CD14-positive monocyte (primary cell): ENCODE measurements at regions not wholly inside any gene's neighbourhood (a gene's known extent, or its start where the extent isn't known, plus 50 kb on each side); places are given as distances from the start of the nearest gene placed in this dataset.

ENCODE experiments used
- DNase-seq, 3 donors: peaks; one replicate each; pipeline ENCODE4 v3.0.0-alpha.2; 2011 to 2022
- H2AFZ ChIP-seq: 2 replicates; pipeline ENCODE4 v1.6.0; 2012; ENCODE audit warnings: mild to moderate bottlenecking, low read depth, low read length, inconsistent platforms; ENCODE audit not compliant: insufficient read depth, poor library complexity, severe bottlenecking
- H3K27ac ChIP-seq, 2 donors: 1 replicate in 1 of 2; 2 replicates in 1 of 2; pipeline ENCODE4 v1.5.1; 2012 to 2013; ENCODE audit warnings: low read length in 2 of 2, control low read depth in 1 of 2, inconsistent platforms in 1 of 2, low read depth in 1 of 2, mild to moderate bottlenecking in 1 of 2
- H3K27me3 ChIP-seq, 2 donors: one replicate each; pipeline versions ENCODE4 v1.6.0 to v1.6.1; 2011 to 2013; ENCODE audit warnings: low read length in 2 of 2; ENCODE audit not compliant: control insufficient read depth in 2 of 2, insufficient read depth in 2 of 2
- H3K36me3 ChIP-seq, 2 donors: replicated peaks in 1 of 2; 1 replicate in 1 of 2; 2 replicates in 1 of 2; pipeline versions ENCODE4 v1.5.1 to v1.6.1; 2012 to 2013; ENCODE audit warnings: low read length in 2 of 2, control low read depth in 1 of 2, inconsistent platforms in 1 of 2, mild to moderate bottlenecking in 1 of 2; ENCODE audit not compliant: insufficient read depth in 2 of 2, control insufficient read depth in 1 of 2
- H3K4me1 ChIP-seq, 2 donors: 1 replicate in 1 of 2; 2 replicates in 1 of 2; pipeline versions ENCODE4 v1.5.1 to v1.6.1; 2012 to 2013; ENCODE audit warnings: low read length in 2 of 2, control low read depth in 1 of 2, inconsistent platforms in 1 of 2, mild to moderate bottlenecking in 1 of 2, moderate library complexity in 1 of 2; ENCODE audit not compliant: insufficient read depth in 2 of 2, control insufficient read depth in 1 of 2
- H3K4me2 ChIP-seq: replicated peaks from 2 replicates; pipeline ENCODE3; 2012; ENCODE audit warnings: low read length, moderate library complexity, mild to moderate bottlenecking; ENCODE audit not compliant: poor library complexity, severe bottlenecking; ENCODE audit errors: extremely low read depth
- H3K4me3 ChIP-seq, 3 experiments: fragments of 200-600 bp in 1 of 3; sonication (generic) in 1 of 3; replicated peaks in 1 of 3; 1 replicate in 2 of 3; 2 replicates in 1 of 3; pipeline ENCODE4 v1.5.1; 2011 to 2013; ENCODE audit warnings: low read length in 3 of 3, mild to moderate bottlenecking in 3 of 3, control low read depth in 2 of 3, low read depth in 2 of 3, inconsistent platforms in 1 of 3, moderate library complexity in 1 of 3
- H3K79me2 ChIP-seq: 2 replicates; pipeline ENCODE4 v1.6.0; 2012; ENCODE audit warnings: mild to moderate bottlenecking, control low read depth, inconsistent platforms, low read length, moderate library complexity; ENCODE audit not compliant: insufficient read depth
- H3K9ac ChIP-seq: 2 replicates; pipeline ENCODE4 v1.6.0; 2017; ENCODE audit warnings: low read length, mild to moderate bottlenecking; ENCODE audit not compliant: insufficient read depth, poor library complexity, severe bottlenecking
- H3K9me3 ChIP-seq, 2 donors: replicated peaks in 1 of 2; 1 replicate in 1 of 2; 2 replicates in 1 of 2; pipeline versions ENCODE4 v1.5.1 to v1.6.1; 2012 to 2013; ENCODE audit warnings: low read length in 2 of 2, control low read depth in 1 of 2; ENCODE audit not compliant: control insufficient read depth in 1 of 2, insufficient read depth in 1 of 2
- H4K20me1 ChIP-seq: 2 replicates; pipeline ENCODE4 v1.6.0; 2012; ENCODE audit warnings: mild to moderate bottlenecking, low read length, control low read depth, moderate library complexity; ENCODE audit not compliant: insufficient read depth
- H3K27ac Mint-ChIP-seq, 7 donors: one replicate each; pipeline ENCODE4 v1.8.0; 2020; ENCODE audit warnings: mild to moderate bottlenecking in 7 of 7, mixed read lengths in 7 of 7, moderate library complexity in 6 of 7, inconsistent platforms in 2 of 7
- H3K27me3 Mint-ChIP-seq, 3 donors: one replicate each; pipeline ENCODE4 v1.8.0; 2021 to 2022; ENCODE audit warnings: low read depth in 3 of 3, mild to moderate bottlenecking in 3 of 3, mixed read lengths in 3 of 3, moderate library complexity in 3 of 3, inconsistent platforms in 1 of 3
- H3K36me3 Mint-ChIP-seq, 2 donors: one replicate each; pipeline ENCODE4 v1.8.0; 2020; ENCODE audit warnings: mixed read lengths in 2 of 2, inconsistent platforms in 1 of 2, mild to moderate bottlenecking in 1 of 2
- H3K4me1 Mint-ChIP-seq: one replicate; pipeline ENCODE4 v1.8.0; 2020; ENCODE audit warnings: mild to moderate bottlenecking, mixed read lengths
- H3K4me3 Mint-ChIP-seq, 2 donors: one replicate each; pipeline ENCODE4 v1.8.0; 2020; ENCODE audit warnings: mild to moderate bottlenecking in 2 of 2, mixed read lengths in 2 of 2, moderate library complexity in 1 of 2
- H3K9me3 Mint-ChIP-seq, 7 donors: one replicate each; pipeline ENCODE4 v1.8.0; 2020 to 2022; ENCODE audit warnings: mixed read lengths in 7 of 7, mild to moderate bottlenecking in 6 of 7, moderate library complexity in 6 of 7, inconsistent platforms in 2 of 7
- WGBS: methylation state at CpG from one replicate; pipeline ENCODE4 v1.1.5; 2013; ENCODE audit warnings: missing lambda C conversion rate; ENCODE audit not compliant: insufficient coverage; 5-methylcytosine and 5-hydroxymethylcytosine counted together
- intact Hi-C, 2 donors: fragments of 100-400 bp; cut with micrococcal nuclease; formaldehyde crosslinking; loops; one replicate each; pipeline versions ENCODE4 v1.15.0 to v1.15.1; 2023
- TF ChIP-seq, protein P1 (sequence below): fragments of 200-600 bp; IDR thresholded peaks from one replicate; pipeline ENCODE4 v1.8.0; 2022; ENCODE audit warnings: antibody characterized with exemption, mild to moderate bottlenecking

- Histone ChIP-seq H3K36me3 (no peaks in the 10 kb centered on the region), H3K4me3 (no peak overlapping the region), H3K4me2 (no peak overlapping the region), H3K27ac (no peak overlapping the region), H3K4me1 (no peaks in the 10 kb centered on the region), H4K20me1 (no peaks in the 10 kb centered on the region), H3K27me3 (no peaks in the 10 kb centered on the region), H3K9me3 (peaks cover 0 to 17% of the 10 kb centered on the region in 2 donors), H3K79me2 (no peaks in the 10 kb centered on the region), H3K9ac (no peak overlapping the region), H2AFZ (no peak overlapping the region)
- intact Hi-C loops = no loop called here
- peaks cover 5 to 12% (median 8%) of the 10 kb centered on the region in 3 donors for H3K27me3 Mint-ChIP-seq
- TF ChIP-seq, protein P1, sequence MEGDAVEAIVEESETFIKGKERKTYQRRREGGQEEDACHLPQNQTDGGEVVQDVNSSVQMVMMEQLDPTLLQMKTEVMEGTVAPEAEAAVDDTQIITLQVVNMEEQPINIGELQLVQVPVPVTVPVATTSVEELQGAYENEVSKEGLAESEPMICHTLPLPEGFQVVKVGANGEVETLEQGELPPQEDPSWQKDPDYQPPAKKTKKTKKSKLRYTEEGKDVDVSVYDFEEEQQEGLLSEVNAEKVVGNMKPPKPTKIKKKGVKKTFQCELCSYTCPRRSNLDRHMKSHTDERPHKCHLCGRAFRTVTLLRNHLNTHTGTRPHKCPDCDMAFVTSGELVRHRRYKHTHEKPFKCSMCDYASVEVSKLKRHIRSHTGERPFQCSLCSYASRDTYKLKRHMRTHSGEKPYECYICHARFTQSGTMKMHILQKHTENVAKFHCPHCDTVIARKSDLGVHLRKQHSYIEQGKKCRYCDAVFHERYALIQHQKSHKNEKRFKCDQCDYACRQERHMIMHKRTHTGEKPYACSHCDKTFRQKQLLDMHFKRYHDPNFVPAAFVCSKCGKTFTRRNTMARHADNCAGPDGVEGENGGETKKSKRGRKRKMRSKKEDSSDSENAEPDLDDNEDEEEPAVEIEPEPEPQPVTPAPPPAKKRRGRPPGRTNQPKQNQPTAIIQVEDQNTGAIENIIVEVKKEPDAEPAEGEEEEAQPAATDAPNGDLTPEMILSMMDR = no peak
- H3K27ac Mint-ChIP-seq = no peak overlapping the region
- 100% methylated on average over 1 of the region's 2 CpGs for WGBS
- DNase-seq = no peak
- no peaks in the 10 kb centered on the region for H3K36me3 Mint-ChIP-seq
- H3K4me1 Mint-ChIP-seq = no peaks in the 10 kb centered on the region
- peaks cover 17 to 36% (median 29%) of the 10 kb centered on the region in 7 donors for H3K9me3 Mint-ChIP-seq
- H3K4me3 Mint-ChIP-seq = no peak overlapping the region
These were observed 105.5 kb downstream of the FEM1C start for GRCh38 chr5:115439042-115439441.

- Histone ChIP-seq H3K4me1 (no peaks in the 10 kb centered on the region), H3K27ac (no peak overlapping the region), H3K9ac (no peak overlapping the region), H3K4me3 (no peak overlapping the region), H3K36me3 (no peaks in the 10 kb centered on the region), H3K4me2 (no peak overlapping the region), H4K20me1 (no peaks in the 10 kb centered on the region), H3K79me2 (no peaks in the 10 kb centered on the region), H2AFZ (no peak overlapping the region), H3K27me3 (peaks cover 1 to 4% of the 10 kb centered on the region in 2 donors), H3K9me3 (peaks cover 0 to 5% of the 10 kb centered on the region in 2 donors)
- no peak for DNase-seq
- peaks cover 8 to 25% (median 16%) of the 10 kb centered on the region in 7 donors for H3K9me3 Mint-ChIP-seq
- peaks cover 4 to 17% (median 6%) of the 10 kb centered on the region in 3 donors for H3K27me3 Mint-ChIP-seq
- H3K36me3 Mint-ChIP-seq = no peaks in the 10 kb centered on the region
- intact Hi-C loops = no loop called here
- no CpG with 5 or more reads among the region's 3 CpGs for WGBS
- no peak overlapping the region for H3K4me3 Mint-ChIP-seq
- TF ChIP-seq, protein P1 = no peak
- no peaks in the 10 kb centered on the region for H3K4me1 Mint-ChIP-seq
- H3K27ac Mint-ChIP-seq = no peak overlapping the region
These were observed 108.5 kb downstream of the FEM1C start for GRCh38 chr5:115435778-115436712.
